Thyroid gland (tissue), 4 donors: ENCODE measurements at regions not wholly inside any gene's neighbourhood (a gene's known extent, or its start where the extent isn't known, plus 50 kb on each side); places are given as distances from the start of the nearest gene placed in this dataset.

ENCODE experiments used
- DNase-seq, 2 donors: peaks; one replicate each; pipeline ENCODE4 v3.0.0-alpha.2; 2019
- H3K27ac ChIP-seq, 3 donors: fragments of 200-600 bp; sonication (generic); 1 replicate in 2 of 3; 2 replicates in 1 of 3; pipeline ENCODE4 v1.5.1; 2016 to 2019; ENCODE audit warnings: mild to moderate bottlenecking in 1 of 3, moderate library complexity in 1 of 3
- H3K27me3 ChIP-seq: fragments of 200-600 bp; sonication (generic); one replicate; pipeline ENCODE4 v1.5.1; 2019
- H3K36me3 ChIP-seq, 2 donors: fragments of 200-600 bp; sonication (generic); one replicate each; pipeline ENCODE4 v1.5.1; 2016 to 2019
- H3K4me1 ChIP-seq, 2 donors: fragments of 200-600 bp; sonication (generic); one replicate each; pipeline ENCODE4 v1.5.1; 2017 to 2019
- H3K4me3 ChIP-seq, 3 donors: fragments of 200-600 bp; sonication (generic); replicated peaks in 1 of 3; 1 replicate in 2 of 3; 2 replicates in 1 of 3; pipeline ENCODE4 v1.5.1; 2016; ENCODE audit warnings: mild to moderate bottlenecking in 1 of 3
- H3K9me3 ChIP-seq: fragments of 200-600 bp; sonication (generic); one replicate; pipeline ENCODE4 v1.5.1; 2017
- CTCF ChIP-seq, 6 experiments: fragments of 200-600 bp in 3 of 6; fragments of 450-650 bp in 3 of 6; sonication (generic) in 3 of 6; IDR thresholded peaks; one replicate each; pipeline ENCODE4 v1.5.1; 2016 to 2019; ENCODE audit warnings: antibody characterized with exemption in 6 of 6, mild to moderate bottlenecking in 2 of 6, inconsistent platforms in 1 of 6, moderate library complexity in 1 of 6
- POLR2A ChIP-seq, 2 donors: fragments of 450-650 bp; IDR thresholded peaks; one replicate each; pipeline ENCODE4 v1.6.1; 2017; ENCODE audit warnings: antibody characterized with exemption in 2 of 2, mild to moderate bottlenecking in 2 of 2, moderate library complexity in 1 of 2
- WGBS, 2 donors: methylation state at CpG; one replicate each; pipeline ENCODE4 v1.1.5; 2017; 5-methylcytosine and 5-hydroxymethylcytosine counted together
- intact Hi-C: fragments of 100-400 bp; cut with DNase I; formaldehyde crosslinking; loops from one replicate; pipeline ENCODE4 v1.15.1; 2023

- no peaks in the 10 kb centered on the region for H3K27me3 ChIP-seq
- no peaks in the 10 kb centered on the region for H3K36me3 ChIP-seq
- no peaks in the 10 kb centered on the region for H3K9me3 ChIP-seq
- H3K27ac ChIP-seq = no peak overlapping the region
- no peak overlapping the region for H3K4me3 ChIP-seq
- DNase-seq = no peak
- no peaks in the 10 kb centered on the region for H3K4me1 ChIP-seq
- TF ChIP-seq POLR2A (IDR thresholded peaks at IDR 0.05) = no peak
- TF ChIP-seq CTCF (IDR thresholded peaks at IDR 0.05) = no peak
- intact Hi-C loops = no loop called here
Measured at GRCh38 chr15:20361091-20361490, 180.5 kb downstream of the GOLGA6L6 start.

- Histone ChIP-seq H3K4me1 (no peaks in the 10 kb centered on the region), H3K9me3 (no peaks in the 10 kb centered on the region), H3K4me3 (no peak overlapping the region), H3K36me3 (no peaks in the 10 kb centered on the region), H3K27ac (no peak overlapping the region), H3K27me3 (no peaks in the 10 kb centered on the region)
- TF ChIP-seq CTCF (IDR thresholded peaks at IDR 0.05) (no peak), POLR2A (IDR thresholded peaks at IDR 0.05) (no peak)
- intact Hi-C loops = no loop called here
- whole genome bisulfite sequencing, 2 donors = 76 to 78% methylated on average over 17 of the region's 17 CpGs
- DNase-seq = no peak
Measured at GRCh38 chr15:20358779-20359414, 182.7 kb downstream of the GOLGA6L6 start.

GRCh38 chr15:20358066-20358778 lies 183.4 kb downstream of the GOLGA6L6 start:
- 88 to 90% methylated on average over 21 to 27 of the region's 28 CpGs for WGBS, 2 donors
- TF ChIP-seq CTCF (IDR thresholded peaks at IDR 0.05) (no peak), POLR2A (IDR thresholded peaks at IDR 0.05) (no peak)
- H3K9me3 ChIP-seq = no peaks in the 10 kb centered on the region
- intact Hi-C loops = no loop called here
- H3K27ac ChIP-seq = no peak overlapping the region
- no peak for DNase-seq
- H3K4me3 ChIP-seq = no peak overlapping the region
- no peaks in the 10 kb centered on the region for H3K36me3 ChIP-seq
- no peaks in the 10 kb centered on the region for H3K4me1 ChIP-seq
- no peaks in the 10 kb centered on the region for H3K27me3 ChIP-seq

GRCh38 chr15:20357481-20358065 lies 184.0 kb downstream of the GOLGA6L6 start:
- Histone ChIP-seq H3K27ac (no peak overlapping the region), H3K36me3 (no peaks in the 10 kb centered on the region), H3K4me1 (no peaks in the 10 kb centered on the region), H3K9me3 (no peaks in the 10 kb centered on the region), H3K27me3 (no peaks in the 10 kb centered on the region), H3K4me3 (no peak overlapping the region)
- no peak for DNase-seq
- no peak for TF ChIP-seq CTCF (IDR thresholded peaks at IDR 0.05)
- TF ChIP-seq POLR2A (IDR thresholded peaks at IDR 0.05) = no peak
- intact Hi-C loops = no loop called here
- WGBS, 2 donors = 84 to 88% methylated on average over 15 of the region's 17 CpGs

- intact Hi-C loops = no loop called here
- no peak overlapping the region for H3K27ac ChIP-seq
- H3K4me1 ChIP-seq = no peaks in the 10 kb centered on the region
- WGBS, 2 donors = 79 to 80% methylated on average over 17 to 18 of the region's 18 CpGs
- no peaks in the 10 kb centered on the region for H3K9me3 ChIP-seq
- no peaks in the 10 kb centered on the region for H3K36me3 ChIP-seq
- no peak for DNase-seq
- no peaks in the 10 kb centered on the region for H3K27me3 ChIP-seq
- no peak for TF ChIP-seq CTCF (IDR thresholded peaks at IDR 0.05)
- H3K4me3 ChIP-seq = no peak overlapping the region
Measured at GRCh38 chr15:20356911-20357480, 184.6 kb downstream of the GOLGA6L6 start.
